HEK293 (cell line): ENCODE measurements at regions not wholly inside any gene's neighbourhood (a gene's known extent, or its start where the extent isn't known, plus 50 kb on each side); places are given as distances from the start of the nearest gene placed in this dataset.

Source experiments
- CTCF ChIA-PET: fragments of 350-600 bp; formaldehyde crosslinking; extraction: SDS; loops from one replicate; lab custom pipeline; 2021; ENCODE audit warnings: antibody characterized with exemption; lab: Yijun Ruan, JAX
- POLR2A ChIA-PET: fragments of 300-600 bp; formaldehyde crosslinking; extraction: SDS; loops from one replicate; lab custom pipeline; 2020; ENCODE audit warnings: antibody characterized with exemption, inconsistent platforms; lab: Yijun Ruan, JAX
- H3K27ac ChIP-seq: fragments of 200-500 bp; sonication (Bioruptor generic); 2 replicates; pipeline ENCODE4 v1.5.1; 2014; ENCODE audit warnings: low read depth, low read length, control low read depth, inconsistent platforms; ENCODE audit errors: extremely low read depth
- H3K36me3 ChIP-seq, 2 experiments: fragments of 200-500 bp in 1 of 2; sonication (Bioruptor generic) in 1 of 2; 1 replicate in 1 of 2; 2 replicates in 1 of 2; pipeline ENCODE4 v1.5.1; 2014 to 2017; ENCODE audit warnings: inconsistent platforms in 2 of 2, low read length in 2 of 2; ENCODE audit not compliant: control insufficient read depth in 2 of 2, insufficient read depth in 1 of 2
- H3K4me1 ChIP-seq: fragments of 200-500 bp; sonication (Bioruptor generic); 2 replicates; pipeline ENCODE4 v1.5.1; 2014; ENCODE audit warnings: mild to moderate bottlenecking, low read length, inconsistent platforms; ENCODE audit not compliant: control insufficient read depth, insufficient read depth
- H3K4me3 ChIP-seq: 2 replicates; pipeline ENCODE4 v1.5.1; 2011; ENCODE audit warnings: low read depth, mild to moderate bottlenecking, control low read depth, low read length, moderate library complexity
- H3K9me3 ChIP-seq: fragments of 200-500 bp; sonication (Bioruptor generic); 2 replicates; pipeline ENCODE4 v1.5.1; 2014; ENCODE audit warnings: low read depth, low read length, inconsistent platforms; ENCODE audit not compliant: control insufficient read depth, insufficient read depth
- BCL11A ChIP-seq: fragments of 450-650 bp; formaldehyde crosslinking; IDR thresholded peaks from 2 replicates; pipeline ENCODE4 v1.5.1; 2016; ENCODE audit warnings: low read depth, missing biosample characterization, missing genetic modification characterization
- EGR2 ChIP-seq: fragments of 450-650 bp; formaldehyde crosslinking; IDR thresholded peaks from 2 replicates; pipeline ENCODE4 v1.5.1; 2016; ENCODE audit warnings: low read depth, missing biosample characterization, missing genetic modification characterization
- FEZF1 ChIP-seq: fragments of 450-650 bp; formaldehyde crosslinking; IDR thresholded peaks from 2 replicates; pipeline ENCODE4 v1.5.1; 2016; ENCODE audit warnings: missing biosample characterization, missing genetic modification characterization
- GLIS1 ChIP-seq: fragments of 450-650 bp; formaldehyde crosslinking; IDR thresholded peaks from 2 replicates; pipeline ENCODE4 v1.5.1; 2016; ENCODE audit warnings: missing biosample characterization, missing genetic modification characterization
- PATZ1 ChIP-seq: fragments of 450-650 bp; formaldehyde crosslinking; IDR thresholded peaks from 2 replicates; pipeline ENCODE4 v1.5.1; 2016; ENCODE audit warnings: missing biosample characterization, missing genetic modification characterization
- SALL2 ChIP-seq: fragments of 450-650 bp; formaldehyde crosslinking; IDR thresholded peaks from 2 replicates; pipeline ENCODE4 v1.5.0; 2017; ENCODE audit warnings: missing biosample characterization, mild to moderate bottlenecking, missing genetic modification characterization, borderline replicate concordance
- SCRT1 ChIP-seq: fragments of 450-650 bp; formaldehyde crosslinking; IDR thresholded peaks from 2 replicates; pipeline ENCODE4 v1.5.1; 2016; ENCODE audit warnings: missing biosample characterization, missing genetic modification characterization, borderline replicate concordance
- SCRT2 ChIP-seq: fragments of 450-650 bp; formaldehyde crosslinking; IDR thresholded peaks from 2 replicates; pipeline ENCODE4 v1.5.1; 2016; ENCODE audit warnings: missing biosample characterization, missing genetic modification characterization
- ZBTB20 ChIP-seq: fragments of 450-650 bp; formaldehyde crosslinking; IDR thresholded peaks from 2 replicates; pipeline ENCODE4 v1.5.1; 2016; ENCODE audit warnings: missing biosample characterization, missing genetic modification characterization
- ZBTB6 ChIP-seq: fragments of 450-650 bp; formaldehyde crosslinking; IDR thresholded peaks from 2 replicates; pipeline ENCODE4 v1.5.1; 2017; ENCODE audit warnings: missing biosample characterization, missing genetic modification characterization
- ZBTB8A ChIP-seq: fragments of 450-650 bp; formaldehyde crosslinking; IDR thresholded peaks from 2 replicates; pipeline ENCODE4 v1.5.1; 2016; ENCODE audit warnings: missing biosample characterization, missing genetic modification characterization
- ZFP69B ChIP-seq: fragments of 450-650 bp; formaldehyde crosslinking; IDR thresholded peaks from 2 replicates; pipeline ENCODE4 v1.5.1; 2016; ENCODE audit warnings: missing biosample characterization, missing genetic modification characterization
- ZIC2 ChIP-seq: fragments of 450-650 bp; formaldehyde crosslinking; IDR thresholded peaks from 2 replicates; pipeline ENCODE4 v1.5.1; 2016; ENCODE audit warnings: missing biosample characterization, missing genetic modification characterization
- ZNF121 ChIP-seq: fragments of 450-650 bp; formaldehyde crosslinking; IDR thresholded peaks from 2 replicates; pipeline ENCODE4 v1.5.1; 2016; ENCODE audit warnings: missing biosample characterization, missing genetic modification characterization
- ZNF133 ChIP-seq: fragments of 450-650 bp; formaldehyde crosslinking; IDR thresholded peaks from 2 replicates; pipeline ENCODE4 v1.5.1; 2016; ENCODE audit warnings: missing biosample characterization, missing genetic modification characterization
- ZNF157 ChIP-seq: fragments of 450-650 bp; formaldehyde crosslinking; IDR thresholded peaks from 2 replicates; pipeline ENCODE4 v1.5.1; 2016; ENCODE audit warnings: missing biosample characterization, missing genetic modification characterization
- ZNF184 ChIP-seq: fragments of 450-650 bp; IDR thresholded peaks from 2 replicates; pipeline ENCODE4 v1.5.1; 2018; ENCODE audit warnings: missing biosample characterization, mild to moderate bottlenecking, missing genetic modification characterization
- ZNF292 ChIP-seq: fragments of 450-650 bp; formaldehyde crosslinking; IDR thresholded peaks from 2 replicates; pipeline ENCODE4 v1.5.1; 2016; ENCODE audit warnings: low read depth, missing biosample characterization, missing genetic modification characterization, borderline replicate concordance
- ZNF366 ChIP-seq: fragments of 450-650 bp; formaldehyde crosslinking; conservative IDR thresholded peaks from 2 replicates; pipeline ENCODE4 v1.5.1; 2016; ENCODE audit warnings: missing biosample characterization, missing genetic modification characterization
- ZNF488 ChIP-seq: fragments of 450-650 bp; formaldehyde crosslinking; IDR thresholded peaks from 2 replicates; pipeline ENCODE4 v1.5.1; 2016; ENCODE audit warnings: missing biosample characterization, missing genetic modification characterization
- ZNF544 ChIP-seq: fragments of 450-650 bp; formaldehyde crosslinking; IDR thresholded peaks from 2 replicates; pipeline ENCODE4 v1.5.0; 2017; ENCODE audit warnings: missing biosample characterization, missing genetic modification characterization
- ZSCAN16 ChIP-seq: fragments of 450-650 bp; formaldehyde crosslinking; IDR thresholded peaks from 2 replicates; pipeline ENCODE4 v1.5.1; 2016; ENCODE audit warnings: missing biosample characterization, missing genetic modification characterization
- ZSCAN30 ChIP-seq: fragments of 450-650 bp; IDR thresholded peaks from 2 replicates; pipeline ENCODE4 v1.5.1; 2018; ENCODE audit warnings: missing biosample characterization, mild to moderate bottlenecking, missing genetic modification characterization, moderate library complexity

GRCh38 chr7:25788961-25789620 is 362.9 kb upstream of the NFE2L3 start:
- TF ChIP-seq ZNF133 (tag by site-specific recombination): no peak
- TF ChIP-seq ZBTB20 (tag by site-specific recombination): 0 out of 2 replicates have a peak, but pooled peaks have one; percentile 19
- TF ChIP-seq, all 188 proteins: peak for 1
- no peaks in the 10 kb centered on the region for H3K9me3 ChIP-seq
- CTCF ChIA-PET: no interaction called here
- H3K36me3 ChIP-seq: no peaks in the 10 kb centered on the region
- no peak overlapping the region for H3K27ac ChIP-seq
- no peak overlapping the region for H3K4me3 ChIP-seq
- POLR2A ChIA-PET: no interaction called here
- H3K4me1 ChIP-seq: no peaks in the 10 kb centered on the region

GRCh38 chr7:25789701-25790640 is 362.0 kb upstream of the NFE2L3 start:
- H3K4me3 ChIP-seq: no peak overlapping the region
- no peaks in the 10 kb centered on the region for H3K36me3 ChIP-seq
- ChIA-PET POLR2A (no interaction called here), CTCF (interaction anchor here (0.7 to 1.1 kb wide), 3 partner anchors 10 to 72 kb away, joined by 3 to 4 read pairs (median 3); no protein-coding TSS in a partner anchor)
- H3K4me1 ChIP-seq: no peaks in the 10 kb centered on the region; the same call in 1 of the 2 replicates
- H3K9me3 ChIP-seq: no peaks in the 10 kb centered on the region
- TF ChIP-seq FEZF1 (peak; percentile 43; the same call in 1 of the 2 replicates), ZNF184 (no peak), ZNF133 (tag by site-specific recombination) (no peak)
- no peak overlapping the region for H3K27ac ChIP-seq

GRCh38 chr7:25790963-25791362 is 361.0 kb upstream of the NFE2L3 start:
- no peaks in the 10 kb centered on the region for H3K36me3 ChIP-seq
- no peaks in the 10 kb centered on the region; the same call in 1 of the 2 replicates for H3K4me1 ChIP-seq
- no peaks in the 10 kb centered on the region for H3K9me3 ChIP-seq
- TF ChIP-seq ZNF292 (tag by site-specific recombination) (no peak), SCRT2 (tag by site-specific recombination) (no peak), ZBTB8A (tag by site-specific recombination) (no peak), BCL11A (no peak), ZNF133 (tag by site-specific recombination) (no peak), ZSCAN30 (tag by site-specific recombination) (no peak)
- H3K27ac ChIP-seq: no peak overlapping the region
- CTCF ChIA-PET: interaction anchor here (0.7 to 1.1 kb wide), 2 partner anchors 15 to 73 kb away, joined by 3 read pairs; no protein-coding TSS in a partner anchor
- POLR2A ChIA-PET: no interaction called here
- H3K4me3 ChIP-seq: no peak overlapping the region

- no peak overlapping the region for H3K27ac ChIP-seq
- H3K4me3 ChIP-seq: no peak overlapping the region
- POLR2A ChIA-PET: no interaction called here
- H3K4me1 ChIP-seq: no peaks in the 10 kb centered on the region; the same call in 1 of the 2 replicates
- no peaks in the 10 kb centered on the region for H3K9me3 ChIP-seq
- CTCF ChIA-PET: no interaction called here
- no peaks in the 10 kb centered on the region for H3K36me3 ChIP-seq
- TF ChIP-seq ZBTB6 (tag by site-specific recombination) (no peak), ZNF488 (tag by site-specific recombination) (no peak), ZFP69B (tag by site-specific recombination) (no peak), ZNF121 (tag by site-specific recombination) (no peak), SALL2 (tag by site-specific recombination) (no peak), GLIS1 (tag by site-specific recombination) (no peak), ZSCAN16 (tag by site-specific recombination) (no peak), EGR2 (tag by site-specific recombination) (no peak), ZNF544 (no peak), ZNF366 (no peak), ZNF157 (tag by site-specific recombination) (no peak), PATZ1 (tag by site-specific recombination) (no peak), SCRT1 (tag by site-specific recombination) (no peak), ZIC2 (tag by site-specific recombination) (no peak)
These were observed 359.4 kb upstream of the NFE2L3 start for GRCh38 chr7:25792586-25792985.
